ENCODE measurements at regions not wholly inside any gene's neighbourhood (a gene's known extent, or its start where the extent isn't known, plus 50 kb on each side); places are given as distances from the start of the nearest gene placed in this dataset.

DNA sequence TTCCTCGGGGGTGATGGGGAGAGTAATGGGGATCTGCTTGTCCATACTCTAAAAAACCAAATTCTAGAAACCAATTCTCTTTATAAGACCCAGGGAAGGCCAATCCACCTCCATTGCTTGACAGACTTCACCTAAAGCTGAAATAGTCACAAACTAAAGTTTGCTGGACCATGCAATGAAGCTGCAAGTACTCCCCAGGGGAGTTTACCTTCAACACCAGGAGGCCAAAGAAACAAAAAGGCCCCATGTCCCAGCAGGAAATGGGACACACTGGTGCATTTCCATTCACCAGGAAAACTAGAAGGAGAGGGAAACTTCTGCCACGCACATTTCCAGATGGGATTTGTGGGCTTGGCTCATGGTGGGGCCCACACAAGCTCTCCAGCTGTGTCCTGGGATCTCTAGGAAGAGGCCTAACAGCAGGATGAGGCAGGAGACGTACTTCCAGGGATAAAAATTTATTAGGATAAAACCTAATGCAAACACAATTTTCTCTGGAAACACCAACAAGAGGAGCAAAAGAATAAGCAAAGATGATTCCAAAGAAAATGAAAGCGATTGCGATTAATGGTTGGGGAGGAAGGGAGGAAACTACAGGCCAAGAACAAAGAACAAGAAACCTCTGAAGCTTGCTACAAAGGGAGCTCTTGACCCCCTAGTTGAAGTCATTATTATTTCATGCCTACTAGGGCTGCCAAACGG, 238.0 kb upstream of the LRTM1 start:
- TF ChIP-seq EZH2 (IDR thresholded peaks at IDR 0.05) (no peak), FOXP2 (optimal IDR thresholded peaks at IDR 0.05; ENCODE audit: control extremely low read depth, extremely low read length, insufficient read depth) (no peak), POLR2AphosphoS5 (IDR thresholded peaks at IDR 0.05; ENCODE audit: borderline replicate concordance, low read depth, low read length) (no peak)
- H3K27ac ChIP-seq = no peak overlapping the region
- H3K36me3 ChIP-seq (ENCODE audit: insufficient read depth, low read length) = no peaks in the 10 kb centered on the region
- no peak overlapping the region for H3K4me3 ChIP-seq
- no peak overlapping the region for H3K9ac ChIP-seq (ENCODE audit: insufficient read length)
- no peak for DNase-seq (ENCODE audit: low read depth, low spot score)
- H3K9me3 ChIP-seq (ENCODE audit: low read depth, low read length) = no peaks in the 10 kb centered on the region

DNA sequence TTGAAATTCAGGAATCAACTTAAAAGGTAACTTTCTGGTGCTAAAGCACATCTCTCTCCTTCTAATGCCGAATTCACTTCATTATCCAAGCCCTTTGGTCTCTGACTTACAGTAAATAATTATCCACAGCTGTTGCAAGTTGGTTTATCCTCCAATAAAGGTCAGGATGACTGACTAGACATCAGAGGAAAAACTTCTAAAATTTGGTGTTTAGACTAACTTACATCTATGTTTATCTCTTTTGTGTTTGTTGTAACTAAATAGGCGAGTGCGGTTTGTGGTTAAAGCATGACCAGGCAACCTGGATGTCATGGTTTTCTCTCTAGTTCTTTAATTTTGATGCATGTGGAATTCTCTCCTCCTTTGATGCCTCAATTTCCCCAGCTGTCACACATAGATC, 237.4 kb upstream of the LRTM1 start:
- Histone ChIP-seq H3K27ac (no peak overlapping the region), H3K36me3 (ENCODE audit: insufficient read depth, low read length) (no peaks in the 10 kb centered on the region), H3K4me3 (no peak overlapping the region), H3K9ac (ENCODE audit: insufficient read length) (no peak overlapping the region), H3K9me3 (ENCODE audit: low read depth, low read length) (no peaks in the 10 kb centered on the region)
- DNase-seq (ENCODE audit: low read depth, low spot score) = no peak
- TF ChIP-seq EZH2 (IDR thresholded peaks at IDR 0.05) (no peak), POLR2AphosphoS5 (IDR thresholded peaks at IDR 0.05; ENCODE audit: borderline replicate concordance, low read depth, low read length) (no peak), FOXP2 (optimal IDR thresholded peaks at IDR 0.05; ENCODE audit: control extremely low read depth, extremely low read length, insufficient read depth) (no peak)

DNA sequence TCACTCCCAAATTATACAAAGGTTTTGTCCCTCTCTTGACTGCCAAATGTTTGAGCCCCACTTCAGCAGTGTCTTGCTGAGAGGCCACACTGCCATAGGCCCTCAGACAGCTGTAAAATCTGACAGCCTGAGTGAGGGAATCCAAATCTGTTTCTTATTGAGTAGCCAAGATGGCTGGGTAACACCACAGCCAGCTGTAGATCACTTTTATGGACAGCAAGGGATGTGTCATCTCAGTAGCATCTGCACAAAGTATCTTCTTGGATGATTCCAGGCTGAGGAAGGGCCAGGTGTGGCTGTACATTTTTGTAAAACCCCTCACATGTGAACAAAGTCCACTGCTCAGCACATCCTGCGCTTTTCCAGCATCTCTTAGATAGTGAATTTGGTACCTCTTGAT, 237.0 kb upstream of the LRTM1 start:
- no peak overlapping the region for H3K27ac ChIP-seq
- TF ChIP-seq EZH2 (IDR thresholded peaks at IDR 0.05) (no peak), FOXP2 (optimal IDR thresholded peaks at IDR 0.05; ENCODE audit: control extremely low read depth, extremely low read length, insufficient read depth) (no peak), POLR2AphosphoS5 (IDR thresholded peaks at IDR 0.05; ENCODE audit: borderline replicate concordance, low read depth, low read length) (no peak)
- no peaks in the 10 kb centered on the region for H3K9me3 ChIP-seq (ENCODE audit: low read depth, low read length)
- H3K36me3 ChIP-seq (ENCODE audit: insufficient read depth, low read length) = no peaks in the 10 kb centered on the region
- no peak for DNase-seq (ENCODE audit: low read depth, low spot score)
- H3K9ac ChIP-seq (ENCODE audit: insufficient read length) = no peak overlapping the region
- H3K4me3 ChIP-seq = no peak overlapping the region

DNA sequence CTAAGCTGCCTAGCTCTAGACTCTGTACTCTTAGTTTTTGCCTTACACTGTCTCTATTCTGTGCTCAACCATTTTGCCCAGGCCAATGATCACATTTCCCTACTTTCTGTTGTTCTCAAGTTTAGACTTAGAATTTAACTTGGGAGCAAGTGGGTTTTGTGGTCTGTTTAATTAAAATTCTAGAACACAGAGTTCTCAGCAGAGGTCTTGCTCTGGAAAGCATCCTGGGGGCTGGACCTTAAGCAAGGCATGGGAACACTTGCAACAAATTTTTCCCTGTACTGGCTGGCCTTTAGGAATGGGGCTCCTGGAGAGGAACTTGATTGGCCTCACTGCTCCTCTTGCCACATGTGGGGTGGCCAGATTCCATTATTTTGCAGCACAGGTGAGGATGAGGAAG, 236.3 kb upstream of the LRTM1 start:
- TF ChIP-seq POLR2AphosphoS5 (IDR thresholded peaks at IDR 0.05; ENCODE audit: borderline replicate concordance, low read depth, low read length) (no peak), EZH2 (IDR thresholded peaks at IDR 0.05) (no peak), FOXP2 (optimal IDR thresholded peaks at IDR 0.05; ENCODE audit: control extremely low read depth, extremely low read length, insufficient read depth) (no peak)

DNA sequence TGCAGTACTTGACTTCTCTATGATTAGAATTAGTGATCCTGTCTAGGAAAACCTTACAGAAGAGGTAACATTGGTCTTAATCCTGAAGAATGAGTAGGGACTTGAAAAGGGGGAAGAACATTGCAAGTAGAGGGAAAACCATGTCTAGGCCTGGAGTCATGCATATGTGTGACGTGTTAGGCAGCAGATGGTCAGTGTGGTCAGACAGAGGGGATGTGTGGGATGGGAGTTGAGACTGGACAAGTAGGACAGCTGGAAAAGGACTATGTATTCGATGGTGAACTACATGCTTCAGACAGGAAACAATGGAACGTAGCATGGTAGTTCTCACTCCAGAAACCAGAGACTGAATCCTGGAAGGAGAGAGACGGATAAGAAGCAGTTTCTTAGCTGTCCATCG, 235.6 kb upstream of the LRTM1 start:
- no peaks in the 10 kb centered on the region for H3K36me3 ChIP-seq (ENCODE audit: insufficient read depth, low read length)
- DNase-seq (ENCODE audit: low read depth, low spot score) = no peak
- H3K27ac ChIP-seq = no peak overlapping the region
- no peak overlapping the region for H3K9ac ChIP-seq (ENCODE audit: insufficient read length)
- no peak overlapping the region for H3K4me3 ChIP-seq
- H3K9me3 ChIP-seq (ENCODE audit: low read depth, low read length) = no peaks in the 10 kb centered on the region
- TF ChIP-seq EZH2 (IDR thresholded peaks at IDR 0.05) (no peak), POLR2AphosphoS5 (IDR thresholded peaks at IDR 0.05; ENCODE audit: borderline replicate concordance, low read depth, low read length) (no peak), FOXP2 (optimal IDR thresholded peaks at IDR 0.05; ENCODE audit: control extremely low read depth, extremely low read length, insufficient read depth) (no peak)

More for the DNA sequence above, 236.3 kb upstream of the LRTM1 start:
- Histone ChIP-seq H3K36me3 (ENCODE audit: insufficient read depth, low read length) (no peaks in the 10 kb centered on the region), H3K9me3 (ENCODE audit: low read depth, low read length) (no peaks in the 10 kb centered on the region), H3K27ac (no peak overlapping the region), H3K4me3 (no peak overlapping the region), H3K9ac (ENCODE audit: insufficient read length) (no peak overlapping the region)
- DNase-seq (ENCODE audit: low read depth, low spot score) = no peak

DNA sequence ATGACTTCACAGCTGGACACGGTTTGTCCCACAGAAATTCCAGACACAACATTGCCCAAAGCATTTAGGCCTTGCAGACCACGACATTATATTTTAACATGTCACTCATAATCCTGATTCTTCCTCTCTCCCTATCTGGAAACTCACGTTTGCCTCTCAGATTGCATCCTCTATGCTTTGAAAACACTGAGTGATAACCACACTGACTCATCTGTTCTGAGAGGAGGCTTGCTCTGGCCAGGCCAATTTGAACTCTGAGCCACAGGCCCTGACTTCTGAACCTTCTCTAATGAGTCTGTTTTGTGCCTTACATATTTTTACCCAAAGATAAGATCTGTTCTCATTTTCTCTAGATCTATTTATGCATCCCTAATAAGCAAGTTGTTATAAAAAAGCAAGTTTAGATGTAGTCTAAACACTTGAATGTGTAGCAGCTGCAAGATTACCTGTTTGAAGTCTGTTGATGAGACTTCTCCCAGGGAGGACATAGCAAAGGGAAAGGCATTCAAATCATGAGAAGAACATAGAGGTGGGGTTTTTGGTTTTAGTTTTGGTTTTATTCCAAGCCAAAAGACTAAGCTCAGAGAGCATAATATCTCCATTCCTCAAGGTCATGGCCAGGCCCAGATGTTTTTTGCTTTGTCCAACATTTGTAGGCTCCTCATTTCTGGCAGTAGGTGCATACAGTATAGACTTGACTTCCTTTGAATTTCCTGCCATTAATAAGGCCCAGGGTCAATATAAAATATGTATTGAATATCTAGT, 234.4 kb upstream of the LRTM1 start:
- Histone ChIP-seq H3K27ac (no peak overlapping the region), H3K4me3 (no peak overlapping the region), H3K36me3 (ENCODE audit: insufficient read depth, low read length) (no peaks in the 10 kb centered on the region), H3K9me3 (ENCODE audit: low read depth, low read length) (no peaks in the 10 kb centered on the region), H3K9ac (ENCODE audit: insufficient read length) (no peak overlapping the region)
- TF ChIP-seq FOXP2 (optimal IDR thresholded peaks at IDR 0.05; ENCODE audit: control extremely low read depth, extremely low read length, insufficient read depth) = no peak
- TF ChIP-seq POLR2AphosphoS5 (IDR thresholded peaks at IDR 0.05; ENCODE audit: borderline replicate concordance, low read depth, low read length) = no peak
- TF ChIP-seq EZH2 (IDR thresholded peaks at IDR 0.05) = no peak
- no peak for DNase-seq (ENCODE audit: low read depth, low spot score)

DNA sequence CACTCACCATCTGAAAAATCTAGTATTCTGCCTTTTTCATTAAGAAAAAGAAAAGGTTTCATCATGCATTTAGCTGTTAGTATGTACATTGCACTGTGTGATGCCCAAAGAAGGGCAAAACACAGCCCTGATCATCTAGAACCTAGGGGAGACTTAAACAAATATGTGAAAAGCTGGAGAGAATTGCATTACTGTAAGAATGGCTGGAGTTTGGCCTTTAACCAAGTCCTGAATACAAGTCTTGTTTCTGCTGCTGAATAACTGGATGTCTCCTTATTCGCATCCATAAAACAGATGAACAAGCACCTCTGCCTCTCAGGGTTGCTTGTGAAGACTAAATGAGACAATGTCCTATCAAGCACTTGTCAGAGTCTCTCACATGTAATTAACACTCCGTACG, 233.4 kb upstream of the LRTM1 start:
- no peak overlapping the region for H3K9ac ChIP-seq (ENCODE audit: insufficient read length)

DNA sequence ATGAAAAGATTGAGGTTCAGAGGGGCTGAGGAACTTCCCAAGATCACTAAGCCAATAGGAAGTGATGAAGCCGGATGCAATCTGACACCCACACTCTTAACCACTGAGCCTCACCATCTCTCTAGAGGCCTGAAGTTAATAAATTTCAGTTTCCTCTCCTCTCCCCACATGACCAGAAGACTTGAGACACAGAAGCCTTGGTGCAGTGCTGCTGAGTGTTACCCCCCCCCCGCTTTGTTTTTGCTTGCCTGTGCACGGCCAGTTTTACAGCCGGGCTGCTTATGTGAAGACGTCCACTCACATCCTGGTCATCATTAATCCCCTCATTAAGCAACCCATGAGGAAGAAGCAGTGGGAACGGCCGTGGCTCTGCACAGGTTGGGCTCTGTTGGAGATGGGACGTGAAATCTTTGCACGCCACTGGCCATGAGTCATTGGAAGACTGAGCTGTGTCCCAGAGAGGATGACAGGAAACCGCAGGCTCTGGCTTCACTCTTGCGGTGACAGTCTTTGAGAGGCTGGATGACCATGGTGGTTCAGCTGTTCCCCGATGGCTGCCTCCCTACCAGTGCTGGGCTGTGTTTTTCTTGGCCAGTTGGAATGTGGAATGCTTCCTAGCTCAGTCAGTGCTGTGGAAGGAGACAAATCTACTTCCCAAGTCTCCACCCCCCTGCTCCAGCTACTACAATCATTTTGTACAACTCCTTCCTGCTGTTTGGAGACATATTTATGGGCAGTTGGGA, 232.6 kb upstream of the LRTM1 start:
- Histone ChIP-seq H3K36me3 (ENCODE audit: insufficient read depth, low read length) (no peaks in the 10 kb centered on the region), H3K9me3 (ENCODE audit: low read depth, low read length) (no peaks in the 10 kb centered on the region), H3K9ac (ENCODE audit: insufficient read length) (no peak overlapping the region), H3K4me3 (no peak overlapping the region), H3K27ac (no peak overlapping the region)
- TF ChIP-seq EZH2 (IDR thresholded peaks at IDR 0.05) (no peak), FOXP2 (optimal IDR thresholded peaks at IDR 0.05; ENCODE audit: control extremely low read depth, extremely low read length, insufficient read depth) (no peak), POLR2AphosphoS5 (IDR thresholded peaks at IDR 0.05; ENCODE audit: borderline replicate concordance, low read depth, low read length) (no peak)
- no peak for DNase-seq (ENCODE audit: low read depth, low spot score)

More for the DNA sequence above, 233.4 kb upstream of the LRTM1 start:
- no peaks in the 10 kb centered on the region for H3K36me3 ChIP-seq (ENCODE audit: insufficient read depth, low read length)
- no peak for DNase-seq (ENCODE audit: low read depth, low spot score)
- TF ChIP-seq EZH2 (IDR thresholded peaks at IDR 0.05) = no peak
- no peak overlapping the region for H3K4me3 ChIP-seq
- H3K27ac ChIP-seq = no peak overlapping the region
- no peaks in the 10 kb centered on the region for H3K9me3 ChIP-seq (ENCODE audit: low read depth, low read length)

Data from SK-N-MC (cell line).